ENCODE measurements at regions not wholly inside any gene's neighbourhood (a gene's known extent, or its start where the extent isn't known, plus 50 kb on each side); places are given as distances from the start of the nearest gene placed in this dataset.
A peak's percentile ranks its signal among the peaks of the same experiment; 100 is the strongest.

GRCh38 chr3:84885199-84885882 lies 73.4 kb upstream of the CADM2 start:
- DNase-seq: no peak

GRCh38 chr3:84891851-84892250 lies 66.9 kb upstream of the CADM2 start:
- DNase-seq: no peak

- DNase-seq: peak; percentile 52 to 85
Observed at GRCh38 chr3:84893211-84893610, 65.6 kb upstream of the CADM2 start.

- DNase-seq: no peak
Observed at GRCh38 chr3:84904212-84904611, 54.6 kb upstream of the CADM2 start.

- no peak for DNase-seq
Observed at GRCh38 chr3:84904816-84905555, 53.8 kb upstream of the CADM2 start.

- DNase-seq: no peak
Observed at GRCh38 chr3:84905556-84905920, 53.3 kb upstream of the CADM2 start.

GRCh38 chr3:84906065-84906464 lies 52.7 kb upstream of the CADM2 start:
- no peak for DNase-seq
